ENCODE measurements at regions not wholly inside any gene's neighbourhood (a gene's known extent, or its start where the extent isn't known, plus 50 kb on each side); places are given as distances from the start of the nearest gene placed in this dataset.

DNA sequence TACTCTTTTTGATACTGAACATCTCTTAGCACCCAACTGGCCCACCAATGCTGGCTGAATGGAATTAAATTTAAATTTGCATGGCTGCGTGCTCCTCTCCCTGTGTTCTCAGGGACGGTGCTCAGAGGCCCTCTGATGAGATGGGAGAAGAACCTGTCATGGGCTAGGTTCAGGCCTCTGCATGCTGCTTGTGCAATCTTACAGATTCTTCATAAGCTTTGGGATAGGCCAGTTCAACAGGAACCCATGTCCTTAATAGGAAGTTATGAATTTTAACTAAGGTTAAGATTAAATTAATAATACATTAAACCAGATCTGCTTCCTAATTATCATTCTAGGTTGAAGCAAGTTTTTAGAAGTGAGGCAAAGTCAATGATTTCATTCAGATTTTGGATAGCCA is 119.7 kb upstream of the LRIG3 start (continued):
- TF ChIP-seq E4F1 (IDR thresholded peaks at IDR 0.05; ENCODE audit: borderline replicate concordance, partially characterized antibody), result no peak

GRCh38 chr12:59039005-59039404 is 118.7 kb upstream of the LRIG3 start:
- DNase-seq (ENCODE audit: low read depth, low spot score), result no peak
- no TSS peak for BruUV-seq (replicated peaks)

More at GRCh38 chr12:59039005-59039404, 118.7 kb upstream of the LRIG3 start:
- Histone ChIP-seq H3K4me2 (ENCODE audit: control insufficient read depth, insufficient read depth) (no peak overlapping the region), H3K27ac (ENCODE audit: control insufficient read depth, insufficient read depth) (no peak overlapping the region), H3K9me3 (replicated peaks; ENCODE audit: control insufficient read depth, insufficient read depth, low read length) (no peaks in the 10 kb centered on the region), H3K27me3 (replicated peaks in 1 of 2; ENCODE audit: control insufficient read depth in 2 of 2, insufficient read depth in 2 of 2, low read length in 1 of 2) (no peaks in the 10 kb centered on the region; a peak in 1 of 4 replicates), H3K4me3 (no peak overlapping the region), H3K4me1 (ENCODE audit: control insufficient read depth, insufficient read depth, low read length) (no peaks in the 10 kb centered on the region), H2AFZ (ENCODE audit: control insufficient read depth, low read depth, low read length) (no peak overlapping the region), H3K79me2 (ENCODE audit: control insufficient read depth, insufficient read depth, low read length) (no peaks in the 10 kb centered on the region), H3K36me3 (ENCODE audit: control insufficient read depth in 2 of 2, insufficient read depth in 2 of 2, low read length in 1 of 2) (no peaks in the 10 kb centered on the region), H4K20me1 (ENCODE audit: control insufficient read depth, insufficient read depth) (no peaks in the 10 kb centered on the region), H3K9ac (ENCODE audit: control insufficient read depth, insufficient read depth, low read length) (no peak overlapping the region)
- ChIA-PET CTCF (interaction anchor here (1.3 kb wide), 1 partner anchor 125 kb away, joined by 3 read pairs; no protein-coding TSS in a partner anchor), RAD21 (ENCODE audit: unreplicated experiment) (no interaction called here), SMC1A (ENCODE audit: uncharacterized antibody, unreplicated experiment) (no interaction called here), POLR2A (no interaction called here)
- intact Hi-C loops (cut with micrococcal nuclease; ENCODE audit: unreplicated experiment) (no loop called here), in situ Hi-C loops (cut with MboI) (no loop called here)
- FAIRE-seq, result no peak
- 0% methylated on average over 2 of the region's 2 CpGs for WGBS (ENCODE audit: insufficient coverage, insufficient replicate concordance, low lambda C conversion rate, missing lambda C conversion rate)
- ATAC-seq, result no peak
- TF ChIP-seq BCL3 (IDR thresholded peaks at IDR 0.05; ENCODE audit: borderline replicate concordance, insufficient read depth, low read depth, low read length, poor library complexity, severe bottlenecking), result no peak
- TF ChIP-seq PAX5 (IDR thresholded peaks at IDR 0.05; ENCODE audit: borderline replicate concordance, low read depth, low read length), result no peak
- TF ChIP-seq MYC (IDR thresholded peaks at IDR 0.05; ENCODE audit: insufficient read depth, insufficient read length, insufficient replicate concordance, low read length, severe bottlenecking), result no peak

All from GM12878 (cell line).